22Rv1 (cell line): ENCODE measurements at regions not wholly inside any gene's neighbourhood (a gene's known extent, or its start where the extent isn't known, plus 50 kb on each side); places are given as distances from the start of the nearest gene placed in this dataset.
"Not testable (repeated sequence)": the region's sequence is repeated elsewhere in the genome, so short reads cannot be mapped to it uniquely, and the experiment has no call there.

Experiments
- H3K27ac ChIP-seq: fragments of 450-650 bp; 2 replicates; pipeline ENCODE4 v1.5.1; 2017
- ZFX ChIP-seq: fragments of 450-650 bp; IDR thresholded peaks from 2 replicates; pipeline ENCODE4 v1.6.1; 2017; ENCODE audit warnings: antibody characterized with exemption, borderline replicate concordance
- TF ChIP-seq, protein P1 (sequence below): fragments of 450-650 bp; IDR thresholded peaks from 2 replicates; pipeline ENCODE4 v1.5.1; 2017; ENCODE audit warnings: mild to moderate bottlenecking

DNA sequence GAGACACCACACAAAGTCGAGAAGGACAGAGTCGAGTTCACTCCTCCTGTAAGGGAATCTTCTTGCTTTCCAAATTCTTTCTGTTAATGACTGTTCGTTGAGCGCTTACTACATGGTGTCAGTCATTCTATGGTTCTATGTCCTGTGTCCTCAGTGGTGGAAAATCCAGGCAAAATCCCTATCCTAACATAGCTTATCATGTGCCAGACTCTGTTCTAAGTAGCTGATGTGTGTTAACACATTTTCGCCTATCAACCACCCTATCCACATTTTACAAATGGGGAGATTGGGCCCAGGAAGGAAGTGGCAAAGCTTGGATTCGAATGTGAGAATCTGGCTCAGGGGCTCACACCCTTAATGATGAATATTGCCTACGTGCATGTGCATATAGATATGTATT, 280.1 kb downstream of the GATA3 start:
- TF ChIP-seq, protein P1, sequence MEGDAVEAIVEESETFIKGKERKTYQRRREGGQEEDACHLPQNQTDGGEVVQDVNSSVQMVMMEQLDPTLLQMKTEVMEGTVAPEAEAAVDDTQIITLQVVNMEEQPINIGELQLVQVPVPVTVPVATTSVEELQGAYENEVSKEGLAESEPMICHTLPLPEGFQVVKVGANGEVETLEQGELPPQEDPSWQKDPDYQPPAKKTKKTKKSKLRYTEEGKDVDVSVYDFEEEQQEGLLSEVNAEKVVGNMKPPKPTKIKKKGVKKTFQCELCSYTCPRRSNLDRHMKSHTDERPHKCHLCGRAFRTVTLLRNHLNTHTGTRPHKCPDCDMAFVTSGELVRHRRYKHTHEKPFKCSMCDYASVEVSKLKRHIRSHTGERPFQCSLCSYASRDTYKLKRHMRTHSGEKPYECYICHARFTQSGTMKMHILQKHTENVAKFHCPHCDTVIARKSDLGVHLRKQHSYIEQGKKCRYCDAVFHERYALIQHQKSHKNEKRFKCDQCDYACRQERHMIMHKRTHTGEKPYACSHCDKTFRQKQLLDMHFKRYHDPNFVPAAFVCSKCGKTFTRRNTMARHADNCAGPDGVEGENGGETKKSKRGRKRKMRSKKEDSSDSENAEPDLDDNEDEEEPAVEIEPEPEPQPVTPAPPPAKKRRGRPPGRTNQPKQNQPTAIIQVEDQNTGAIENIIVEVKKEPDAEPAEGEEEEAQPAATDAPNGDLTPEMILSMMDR: no peak
- TF ChIP-seq ZFX: no peak
- no peak overlapping the region for H3K27ac ChIP-seq

DNA sequence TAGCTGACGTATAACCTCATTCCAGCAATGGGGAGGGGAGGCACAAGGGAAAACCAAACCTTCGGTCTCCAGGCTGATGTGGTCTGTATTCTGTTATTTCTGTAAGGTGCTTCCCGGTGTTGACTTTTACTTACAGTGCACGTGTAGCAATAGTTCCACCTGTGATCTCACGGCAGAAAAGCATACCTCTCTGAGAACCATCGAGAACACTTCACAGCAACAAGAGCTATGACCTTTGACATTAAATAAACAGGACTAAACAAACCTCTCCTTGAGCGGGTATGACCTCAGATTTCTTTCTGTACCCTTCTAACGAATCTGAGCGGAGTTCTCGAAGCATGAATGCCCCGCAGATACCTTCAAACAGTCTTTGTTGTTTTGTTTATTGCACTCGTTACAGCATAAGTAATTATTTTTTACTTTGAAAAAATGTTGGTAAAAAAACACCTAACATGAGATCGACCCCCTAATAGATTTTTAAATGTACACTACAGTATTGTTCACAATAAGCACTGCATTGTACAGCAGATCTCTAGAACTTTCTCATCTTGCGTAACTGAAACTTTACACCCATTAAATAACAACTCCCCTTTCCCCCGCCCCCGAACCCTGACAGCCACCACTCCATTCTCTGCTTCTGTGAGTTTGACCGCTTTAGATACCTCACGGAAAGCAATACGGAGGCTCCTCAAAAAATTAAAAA, 282.3 kb downstream of the GATA3 start:
- H3K27ac ChIP-seq: no peak overlapping the region
- no peak for TF ChIP-seq ZFX
- TF ChIP-seq, protein P1: no peak

DNA sequence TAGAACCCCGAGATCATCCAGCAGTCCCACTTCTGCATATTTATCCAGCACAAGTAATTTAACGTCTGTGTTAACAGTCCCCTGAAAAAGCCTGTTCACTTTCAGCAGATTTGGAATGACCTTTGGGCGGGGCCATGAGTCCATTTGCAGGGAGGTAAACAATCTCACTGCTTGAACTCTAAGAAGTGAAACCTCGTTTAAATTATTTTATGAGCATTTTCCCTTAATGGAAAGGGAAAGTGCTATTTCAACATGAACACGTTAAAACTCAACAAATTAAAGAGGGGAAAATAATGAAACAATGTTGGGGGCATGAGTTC, 282.8 kb downstream of the GATA3 start:
- H3K27ac ChIP-seq: no peak overlapping the region
- TF ChIP-seq, protein P1: no peak
- no peak for TF ChIP-seq ZFX

DNA sequence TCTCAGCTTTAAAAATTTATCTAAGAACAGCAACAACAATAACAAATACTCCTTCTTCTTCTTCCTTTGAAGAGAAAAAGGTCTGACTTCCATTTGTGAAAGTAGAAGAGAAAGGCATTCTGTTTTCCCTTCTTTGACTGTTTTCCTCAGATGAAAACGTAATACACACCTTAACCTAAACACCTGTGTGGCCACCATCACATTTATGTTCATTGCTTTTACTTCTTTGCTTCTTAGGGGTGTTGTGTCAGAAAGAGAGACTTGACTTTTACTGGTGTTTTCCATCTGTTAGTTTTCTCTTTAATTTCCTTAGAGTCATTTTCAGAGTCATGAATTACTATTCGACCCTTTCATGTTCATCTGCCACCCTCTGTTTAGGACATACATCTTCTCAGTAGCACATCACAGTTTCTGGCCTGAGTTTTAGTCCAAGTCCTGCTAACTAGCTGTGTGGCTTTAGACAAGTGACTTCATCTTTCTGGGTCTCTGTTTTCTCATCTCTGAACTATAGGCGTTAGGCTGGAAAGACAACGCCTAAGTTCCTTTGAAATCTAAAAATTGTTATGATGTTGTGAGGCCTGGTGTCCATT, 283.8 kb downstream of the GATA3 start:
- H3K27ac ChIP-seq: no peak overlapping the region
- TF ChIP-seq, protein P1: no peak
- TF ChIP-seq ZFX: no peak

DNA sequence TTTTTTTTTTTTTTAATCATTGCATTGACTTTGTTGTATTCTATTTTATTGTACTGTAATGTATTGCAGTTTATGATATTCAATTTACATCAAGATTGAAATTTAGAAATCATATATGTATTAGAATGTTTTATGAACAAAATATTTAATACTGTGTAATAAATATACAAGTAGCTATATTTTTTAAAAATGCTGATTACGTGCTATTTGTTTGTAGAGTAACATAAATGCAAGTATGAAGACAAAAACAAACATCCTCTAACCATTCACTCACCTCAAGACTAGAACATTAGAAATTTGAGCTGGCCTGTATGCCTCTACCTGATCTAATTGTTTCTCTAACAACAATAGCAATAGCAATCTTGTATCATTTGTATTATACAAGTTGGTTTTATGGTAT, 290.3 kb downstream of the GATA3 start:
- TF ChIP-seq ZFX: no peak
- TF ChIP-seq, protein P1: no peak
- no peak overlapping the region for H3K27ac ChIP-seq

DNA sequence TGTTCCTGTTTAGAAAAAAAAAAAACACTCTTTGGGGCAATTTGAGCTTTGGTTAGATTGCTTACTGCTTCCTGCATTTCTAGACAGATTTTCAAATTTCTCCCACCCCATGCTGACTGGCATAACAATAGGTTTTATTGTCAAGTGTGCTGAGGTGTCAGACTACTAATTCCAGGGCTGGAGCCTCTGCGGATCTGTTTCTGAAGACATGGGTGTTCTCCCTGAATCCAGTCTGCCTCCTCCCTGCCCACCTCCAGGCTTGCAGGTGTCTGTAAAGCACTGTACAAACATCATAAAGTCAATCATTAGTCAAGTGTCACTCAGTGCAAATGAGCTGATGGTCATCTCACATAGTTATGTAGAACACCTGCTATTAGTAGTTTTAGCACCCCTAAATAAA, 292.4 kb downstream of the GATA3 start:
- no peak overlapping the region for H3K27ac ChIP-seq
- TF ChIP-seq, protein P1: no peak
- no peak for TF ChIP-seq ZFX

DNA sequence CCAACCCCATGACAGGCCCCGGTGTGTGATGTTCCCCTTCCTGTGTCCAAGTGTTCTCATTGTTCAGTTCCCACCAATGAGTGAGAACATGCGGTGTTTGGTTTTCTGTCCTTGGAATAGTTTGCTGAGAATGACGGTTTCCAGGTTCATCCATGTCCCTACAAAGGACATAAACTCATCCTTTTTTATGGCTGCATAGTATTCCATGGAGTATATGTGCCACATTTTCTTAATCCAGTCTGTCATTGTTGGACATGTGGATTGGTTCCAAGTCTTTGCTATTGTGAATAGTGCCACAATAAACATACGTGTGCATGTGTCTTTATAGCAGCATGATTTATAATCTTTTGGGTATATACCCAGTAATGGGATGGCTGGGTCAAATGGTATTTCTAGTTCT, 293.1 kb downstream of the GATA3 start:
- H3K27ac ChIP-seq: not testable (repeated sequence)
